Endodermal cell (in vitro differentiated cells): ENCODE measurements at regions not wholly inside any gene's neighbourhood (a gene's known extent, or its start where the extent isn't known, plus 50 kb on each side); places are given as distances from the start of the nearest gene placed in this dataset.
A peak's percentile ranks its signal among the peaks of the same experiment; 100 is the strongest.

Source experiments
- DNase-seq: peaks from one replicate; pipeline ENCODE4 v3.0.0-alpha.2; 2017
- H3K27ac ChIP-seq: 2 replicates; pipeline ENCODE4 v1.5.1; 2013; ENCODE audit warnings: mild to moderate bottlenecking, low read depth, low read length, moderate library complexity
- H3K27me3 ChIP-seq: 2 replicates; pipeline ENCODE4 v1.6.1; 2013; ENCODE audit warnings: mild to moderate bottlenecking, low read length, moderate library complexity; ENCODE audit not compliant: insufficient read depth, control insufficient read depth, poor library complexity, severe bottlenecking
- H3K36me3 ChIP-seq: 2 replicates; pipeline ENCODE4 v1.7.0; 2013; ENCODE audit warnings: mild to moderate bottlenecking, low read length, moderate library complexity; ENCODE audit not compliant: control insufficient read depth, insufficient read depth
- H3K4me1 ChIP-seq: one replicate; pipeline ENCODE4 v1.7.0; 2013; ENCODE audit warnings: low read length; ENCODE audit not compliant: control insufficient read depth, insufficient read depth
- H3K4me3 ChIP-seq: 2 replicates; pipeline ENCODE4 v1.5.1; 2013; ENCODE audit warnings: mild to moderate bottlenecking, low read length, moderate library complexity
- H3K9ac ChIP-seq: 2 replicates; pipeline ENCODE4 v1.6.1; 2013; ENCODE audit warnings: mild to moderate bottlenecking, low read length, moderate library complexity; ENCODE audit not compliant: poor library complexity, severe bottlenecking; ENCODE audit errors: extremely low read depth
- H3K9me3 ChIP-seq: 2 replicates; pipeline ENCODE4 v1.6.1; 2013; ENCODE audit warnings: mild to moderate bottlenecking, low read length, moderate library complexity; ENCODE audit not compliant: control insufficient read depth
- H3K27ac Mint-ChIP-seq: 2 replicates; pipeline ENCODE4 v1.8.0; 2020; ENCODE audit warnings: mixed read lengths
- H3K27me3 Mint-ChIP-seq: 2 replicates; pipeline ENCODE4 v1.8.0; 2021; ENCODE audit warnings: mild to moderate bottlenecking, mixed read lengths; ENCODE audit not compliant: insufficient read depth
- H3K36me3 Mint-ChIP-seq: 2 replicates; pipeline ENCODE4 v1.8.0; 2020; ENCODE audit warnings: low read depth, mixed read lengths
- H3K4me1 Mint-ChIP-seq: 2 replicates; pipeline ENCODE4 v1.8.0; 2020; ENCODE audit warnings: mixed read lengths
- H3K4me3 Mint-ChIP-seq: 2 replicates; pipeline ENCODE4 v1.8.0; 2020; ENCODE audit warnings: mild to moderate bottlenecking, moderate library complexity, mixed read lengths
- H3K9me3 Mint-ChIP-seq: 2 replicates; pipeline ENCODE4 v1.8.0; 2020; ENCODE audit warnings: mild to moderate bottlenecking, mixed read lengths
- whole genome bisulfite sequencing, 2 experiments: methylation state at CpG; one replicate each; pipeline versions ENCODE4 v1.1.5 to v1.1.7; 2013; ENCODE audit warnings: missing lambda C conversion rate in 2 of 2, mixed read lengths in 1 of 2; ENCODE audit not compliant: insufficient coverage in 1 of 2, insufficient read length in 1 of 2; 5-methylcytosine and 5-hydroxymethylcytosine counted together
- TF ChIP-seq, protein P1 (sequence below): fragments of 200-600 bp; sonication (generic); conservative IDR thresholded peaks from 2 replicates; pipeline ENCODE4 v1.5.0; 2021; ENCODE audit warnings: antibody characterized with exemption, mild to moderate bottlenecking

GRCh38 chr5:107778647-107779046 lies 107.9 kb upstream of the EFNA5 start:
- H3K27me3 ChIP-seq, result no peaks in the 10 kb centered on the region
- 80 to 82% methylated on average over 3 of the region's 3 CpGs for WGBS, 2 experiments
- Mint-ChIP-seq H3K27me3 (no peaks in the 10 kb centered on the region), H3K36me3 (peaks cover 12% of the 10 kb centered on the region), H3K4me3 (no peak overlapping the region), H3K27ac (no peak overlapping the region), H3K4me1 (peaks cover 45% of the 10 kb centered on the region), H3K9me3 (peaks cover 23% of the 10 kb centered on the region)
- no peak overlapping the region for H3K27ac ChIP-seq
- TF ChIP-seq, protein P1, sequence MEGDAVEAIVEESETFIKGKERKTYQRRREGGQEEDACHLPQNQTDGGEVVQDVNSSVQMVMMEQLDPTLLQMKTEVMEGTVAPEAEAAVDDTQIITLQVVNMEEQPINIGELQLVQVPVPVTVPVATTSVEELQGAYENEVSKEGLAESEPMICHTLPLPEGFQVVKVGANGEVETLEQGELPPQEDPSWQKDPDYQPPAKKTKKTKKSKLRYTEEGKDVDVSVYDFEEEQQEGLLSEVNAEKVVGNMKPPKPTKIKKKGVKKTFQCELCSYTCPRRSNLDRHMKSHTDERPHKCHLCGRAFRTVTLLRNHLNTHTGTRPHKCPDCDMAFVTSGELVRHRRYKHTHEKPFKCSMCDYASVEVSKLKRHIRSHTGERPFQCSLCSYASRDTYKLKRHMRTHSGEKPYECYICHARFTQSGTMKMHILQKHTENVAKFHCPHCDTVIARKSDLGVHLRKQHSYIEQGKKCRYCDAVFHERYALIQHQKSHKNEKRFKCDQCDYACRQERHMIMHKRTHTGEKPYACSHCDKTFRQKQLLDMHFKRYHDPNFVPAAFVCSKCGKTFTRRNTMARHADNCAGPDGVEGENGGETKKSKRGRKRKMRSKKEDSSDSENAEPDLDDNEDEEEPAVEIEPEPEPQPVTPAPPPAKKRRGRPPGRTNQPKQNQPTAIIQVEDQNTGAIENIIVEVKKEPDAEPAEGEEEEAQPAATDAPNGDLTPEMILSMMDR, result no peak
- no peak overlapping the region for H3K9ac ChIP-seq
- H3K36me3 ChIP-seq, result no peaks in the 10 kb centered on the region
- H3K9me3 ChIP-seq, result peaks cover 18% of the 10 kb centered on the region
- H3K4me1 ChIP-seq, result peaks cover 14% of the 10 kb centered on the region
- DNase-seq, result no peak
- no peak overlapping the region for H3K4me3 ChIP-seq

GRCh38 chr5:107776922-107777740 lies 106.4 kb upstream of the EFNA5 start:
- Histone ChIP-seq H3K4me3 (peak overlapping the region; percentile 37), H3K9ac (no peak overlapping the region), H3K27ac (peak overlapping the region; percentile 0), H3K27me3 (no peaks in the 10 kb centered on the region), H3K9me3 (peaks cover 16% of the 10 kb centered on the region), H3K4me1 (peaks cover 17% of the 10 kb centered on the region), H3K36me3 (no peaks in the 10 kb centered on the region)
- TF ChIP-seq, protein P1, result no peak
- H3K27ac Mint-ChIP-seq, result no peak overlapping the region
- 52 to 66% methylated on average over 3 to 6 of the region's 6 CpGs for WGBS, 2 experiments
- no peaks in the 10 kb centered on the region for H3K27me3 Mint-ChIP-seq
- peaks cover 10% of the 10 kb centered on the region for H3K36me3 Mint-ChIP-seq
- no peak for DNase-seq
- H3K9me3 Mint-ChIP-seq, result peaks cover 18% of the 10 kb centered on the region
- H3K4me1 Mint-ChIP-seq, result peaks cover 47% of the 10 kb centered on the region
- H3K4me3 Mint-ChIP-seq, result no peak overlapping the region

GRCh38 chr5:107776506-107776905 lies 105.8 kb upstream of the EFNA5 start:
- TF ChIP-seq, protein P1, result no peak
- Histone ChIP-seq H3K4me3 (no peak overlapping the region), H3K36me3 (no peaks in the 10 kb centered on the region), H3K27me3 (no peaks in the 10 kb centered on the region), H3K9ac (no peak overlapping the region), H3K9me3 (peaks cover 10% of the 10 kb centered on the region), H3K4me1 (peaks cover 17% of the 10 kb centered on the region), H3K27ac (no peak overlapping the region)
- H3K4me3 Mint-ChIP-seq, result no peak overlapping the region
- DNase-seq, result no peak
- peak overlapping the region; percentile 10 for H3K27ac Mint-ChIP-seq
- no peaks in the 10 kb centered on the region for H3K27me3 Mint-ChIP-seq
- H3K9me3 Mint-ChIP-seq, result peaks cover 11% of the 10 kb centered on the region
- 68% methylated on average over 3 of the region's 3 CpGs; no CpG with 5 or more reads in 1 of the 2 experiments for WGBS, 2 experiments
- peaks cover 53% of the 10 kb centered on the region for H3K4me1 Mint-ChIP-seq
- H3K36me3 Mint-ChIP-seq, result peaks cover 7% of the 10 kb centered on the region
